KMS-11 (cell line): ENCODE measurements at regions not wholly inside any gene's neighbourhood (a gene's known extent, or its start where the extent isn't known, plus 50 kb on each side); places are given as distances from the start of the nearest gene placed in this dataset.

Experiments used
- H2AFZ ChIP-seq: fragments of 200-600 bp; sonication (generic); 2 replicates; pipeline ENCODE4 v1.6.1; 2016; ENCODE audit warnings: antibody characterized with exemption, mixed run types, low read depth
- H3K27ac ChIP-seq: fragments of 200-600 bp; sonication (generic); 2 replicates; pipeline ENCODE4 v1.6.1; 2016; ENCODE audit warnings: mild to moderate bottlenecking, mixed run types
- H3K27me3 ChIP-seq: fragments of 200-600 bp; sonication (generic); 2 replicates; pipeline ENCODE4 v1.6.1; 2017; ENCODE audit warnings: mild to moderate bottlenecking, low read depth, mixed run types, moderate library complexity; ENCODE audit not compliant: insufficient read depth
- H3K36me3 ChIP-seq: fragments of 200-600 bp; sonication (generic); 2 replicates; pipeline ENCODE4 v1.6.1; 2017; ENCODE audit warnings: mild to moderate bottlenecking, mixed run types; ENCODE audit not compliant: insufficient read depth
- H3K4me1 ChIP-seq: fragments of 200-600 bp; sonication (generic); 2 replicates; pipeline ENCODE4 v1.6.1; 2016; ENCODE audit warnings: mild to moderate bottlenecking, low read depth, mixed run types; ENCODE audit not compliant: poor library complexity, severe bottlenecking
- H3K4me2 ChIP-seq: fragments of 200-600 bp; sonication (generic); 2 replicates; pipeline ENCODE4 v1.7.0; 2016; ENCODE audit warnings: mild to moderate bottlenecking, mixed run types
- H3K4me3 ChIP-seq: fragments of 200-600 bp; sonication (generic); IDR thresholded peaks from 2 replicates; pipeline ENCODE4 v1.6.1; 2017; ENCODE audit warnings: low read depth, low read length, mixed read lengths; ENCODE audit not compliant: insufficient read depth
- H3K79me2 ChIP-seq: fragments of 200-600 bp; sonication (generic); 2 replicates; pipeline ENCODE4 v1.6.1; 2016; ENCODE audit warnings: low read depth, mixed run types; ENCODE audit not compliant: insufficient read depth
- H3K9ac ChIP-seq: fragments of 200-600 bp; sonication (generic); 2 replicates; pipeline ENCODE4 v1.6.1; 2016; ENCODE audit warnings: mild to moderate bottlenecking, mixed run types
- H4K20me1 ChIP-seq: fragments of 200-600 bp; sonication (generic); 2 replicates; pipeline ENCODE4 v1.6.1; 2016; ENCODE audit warnings: mild to moderate bottlenecking, mixed run types; ENCODE audit not compliant: insufficient read depth
- CTCF ChIP-seq: fragments of 200-600 bp; sonication (generic); conservative IDR thresholded peaks from 2 replicates; pipeline ENCODE4 v1.6.1; 2017; ENCODE audit warnings: low read depth, mild to moderate bottlenecking, antibody characterized with exemption, low read length, moderate library complexity, mixed read lengths

DNA sequence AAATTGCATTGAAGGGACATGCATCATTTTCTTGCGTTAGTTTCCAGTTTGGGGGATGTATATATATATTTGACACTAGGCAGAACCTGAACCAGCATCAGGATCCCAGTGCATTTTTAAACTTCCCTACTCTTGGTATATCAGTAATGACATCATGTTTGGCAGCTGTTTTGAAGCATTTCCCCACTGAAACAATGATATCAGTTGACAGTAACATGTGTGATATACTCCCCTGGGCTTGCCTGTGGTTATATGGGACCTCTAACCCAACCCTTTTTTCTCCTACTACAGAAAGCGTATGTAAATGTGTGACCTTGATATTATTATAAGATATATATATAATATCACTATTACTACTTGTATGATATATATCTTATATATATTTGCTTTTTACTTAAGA lies 225.9 kb upstream of the CASK start:
- Histone ChIP-seq H3K4me1 (peaks cover 14% of the 10 kb centered on the region), H2AFZ (no peak overlapping the region), H3K4me3 (no peak overlapping the region), H3K9ac (no peak overlapping the region), H4K20me1 (no peaks in the 10 kb centered on the region), H3K27me3 (no peaks in the 10 kb centered on the region), H3K36me3 (no peaks in the 10 kb centered on the region), H3K27ac (no peak overlapping the region), H3K79me2 (no peaks in the 10 kb centered on the region), H3K4me2 (no peak overlapping the region)
- TF ChIP-seq CTCF: no peak

GRCh38 chrX:42143866-42144592 lies 220.7 kb upstream of the CASK start:
- Histone ChIP-seq H3K4me2 (no peak overlapping the region), H3K36me3 (no peaks in the 10 kb centered on the region), H3K79me2 (no peaks in the 10 kb centered on the region), H3K9ac (no peak overlapping the region), H2AFZ (no peak overlapping the region), H3K4me3 (no peak overlapping the region), H3K27ac (no peak overlapping the region), H4K20me1 (no peaks in the 10 kb centered on the region), H3K4me1 (peaks cover 14% of the 10 kb centered on the region), H3K27me3 (no peaks in the 10 kb centered on the region)
- no peak for TF ChIP-seq CTCF

- no peaks in the 10 kb centered on the region for H3K4me1 ChIP-seq
- no peaks in the 10 kb centered on the region for H3K27me3 ChIP-seq
- no peak overlapping the region for H3K4me3 ChIP-seq
- no peak overlapping the region for H3K27ac ChIP-seq
- TF ChIP-seq CTCF: no peak
- no peaks in the 10 kb centered on the region for H3K79me2 ChIP-seq
- H3K9ac ChIP-seq: no peak overlapping the region
- no peak overlapping the region for H3K4me2 ChIP-seq
- H4K20me1 ChIP-seq: no peaks in the 10 kb centered on the region
- no peak overlapping the region for H2AFZ ChIP-seq
- H3K36me3 ChIP-seq: no peaks in the 10 kb centered on the region
Observed at GRCh38 chrX:42140320-42140719, 217.0 kb upstream of the CASK start.

GRCh38 chrX:42135583-42136228 lies 212.4 kb upstream of the CASK start:
- TF ChIP-seq CTCF: no peak
- Histone ChIP-seq H3K4me1 (peaks cover 10% of the 10 kb centered on the region), H2AFZ (no peak overlapping the region), H3K79me2 (no peaks in the 10 kb centered on the region), H4K20me1 (no peaks in the 10 kb centered on the region), H3K27me3 (no peaks in the 10 kb centered on the region), H3K9ac (no peak overlapping the region), H3K27ac (no peak overlapping the region), H3K4me2 (no peak overlapping the region), H3K4me3 (no peak overlapping the region), H3K36me3 (no peaks in the 10 kb centered on the region)
